Astrocyte (in vitro differentiated cells and primary cell): ENCODE measurements at regions not wholly inside any gene's neighbourhood (a gene's known extent, or its start where the extent isn't known, plus 50 kb on each side); places are given as distances from the start of the nearest gene placed in this dataset.

ENCODE experiments used
- DNase-seq: peaks from one replicate; pipeline ENCODE4 v3.0.0-alpha.2; 2010; ENCODE audit warnings: low read depth
- FAIRE-seq: peaks from 2 replicates; lab custom pipeline; 2011; peaks lifted over from hg19 to GRCh38; lab: Jason Lieb, UNC
- H2AFZ ChIP-seq: 2 replicates; pipeline ENCODE4 v1.6.0; 2012; ENCODE audit warnings: low read depth, low read length, inconsistent platforms
- H3K27ac ChIP-seq: 2 replicates; pipeline ENCODE4 v1.5.1; 2011; ENCODE audit warnings: low read depth, low read length, inconsistent platforms
- H3K27me3 ChIP-seq: 2 replicates; pipeline ENCODE4 v1.6.0; 2011; ENCODE audit warnings: low read length, inconsistent platforms; ENCODE audit not compliant: insufficient read depth
- H3K36me3 ChIP-seq: 2 replicates; pipeline ENCODE4 v1.5.1; 2011; ENCODE audit warnings: low read length, inconsistent platforms; ENCODE audit not compliant: insufficient read depth
- H3K4me1 ChIP-seq: 2 replicates; pipeline ENCODE4 v1.5.1; 2011; ENCODE audit warnings: low read length, inconsistent platforms; ENCODE audit not compliant: insufficient read depth
- H3K4me2 ChIP-seq: 2 replicates; pipeline ENCODE4 v1.6.0; 2012; ENCODE audit warnings: low read length, inconsistent platforms
- H3K4me3 ChIP-seq: 2 replicates; pipeline ENCODE4 v1.5.1; 2011; ENCODE audit warnings: low read depth, mild to moderate bottlenecking, low read length, inconsistent platforms; ENCODE audit not compliant: insufficient read depth
- H3K79me2 ChIP-seq: 2 replicates; pipeline ENCODE4 v1.6.0; 2012; ENCODE audit warnings: mild to moderate bottlenecking, low read length, inconsistent platforms; ENCODE audit not compliant: insufficient read depth
- H3K9ac ChIP-seq: 2 replicates; pipeline ENCODE4 v1.6.0; 2012; ENCODE audit warnings: mild to moderate bottlenecking, low read length, inconsistent platforms
- H3K9me3 ChIP-seq: 2 replicates; pipeline ENCODE4 v1.5.1; 2012; ENCODE audit warnings: low read depth, mild to moderate bottlenecking, low read length, inconsistent platforms; ENCODE audit not compliant: insufficient read depth
- H4K20me1 ChIP-seq: 2 replicates; pipeline ENCODE4 v1.6.0; 2012; ENCODE audit warnings: low read length, inconsistent platforms; ENCODE audit not compliant: insufficient read depth
- H3K27ac Mint-ChIP-seq: one replicate; pipeline ENCODE4 v1.8.0; 2021; ENCODE audit warnings: mild to moderate bottlenecking, mixed read lengths; ENCODE audit not compliant: unreplicated experiment
- H3K27me3 Mint-ChIP-seq: one replicate; pipeline ENCODE4 v1.8.0; 2021; ENCODE audit warnings: low read depth, mixed read lengths; ENCODE audit not compliant: unreplicated experiment
- H3K36me3 Mint-ChIP-seq: one replicate; pipeline ENCODE4 v1.8.0; 2021; ENCODE audit warnings: low read depth, mixed read lengths; ENCODE audit not compliant: unreplicated experiment
- H3K4me1 Mint-ChIP-seq: one replicate; pipeline ENCODE4 v1.8.0; 2021; ENCODE audit warnings: low read depth, mixed read lengths; ENCODE audit not compliant: unreplicated experiment
- H3K4me3 Mint-ChIP-seq: one replicate; pipeline ENCODE4 v1.8.0; 2021; ENCODE audit warnings: mild to moderate bottlenecking, moderate library complexity, mixed read lengths; ENCODE audit not compliant: unreplicated experiment
- H3K9me3 Mint-ChIP-seq: one replicate; pipeline ENCODE4 v1.8.0; 2021; ENCODE audit warnings: mild to moderate bottlenecking, mixed read lengths; ENCODE audit not compliant: unreplicated experiment
- CTCF ChIP-seq: IDR thresholded peaks from 2 replicates; pipeline ENCODE4 v1.5.1; 2011; ENCODE audit warnings: low read depth, mild to moderate bottlenecking, inconsistent platforms, low read length, moderate library complexity; ENCODE audit not compliant: insufficient read depth
- EZH2 ChIP-seq: IDR thresholded peaks from 2 replicates; pipeline ENCODE4 v1.6.1; 2012; ENCODE audit warnings: mild to moderate bottlenecking, low read length, inconsistent platforms; ENCODE audit not compliant: insufficient read depth

- H3K27me3 Mint-ChIP-seq = peaks cover 40% of the 10 kb centered on the region
- H3K27ac ChIP-seq = no peak overlapping the region
- H3K4me1 Mint-ChIP-seq = no peaks in the 10 kb centered on the region
- H3K4me3 ChIP-seq = no peak overlapping the region
- no peaks in the 10 kb centered on the region for H3K4me1 ChIP-seq
- no peak overlapping the region for H3K4me3 Mint-ChIP-seq
- no peak overlapping the region for H3K9ac ChIP-seq
- H3K79me2 ChIP-seq = no peaks in the 10 kb centered on the region
- no peaks in the 10 kb centered on the region for H4K20me1 ChIP-seq
- no peak for FAIRE-seq
- TF ChIP-seq EZH2 (no peak), CTCF (no peak)
- no peak overlapping the region for H2AFZ ChIP-seq
- no peak for DNase-seq
- no peaks in the 10 kb centered on the region for H3K27me3 ChIP-seq
- H3K36me3 Mint-ChIP-seq = no peaks in the 10 kb centered on the region
- H3K9me3 ChIP-seq = peaks cover 5% of the 10 kb centered on the region
- peaks cover 14% of the 10 kb centered on the region for H3K9me3 Mint-ChIP-seq
- H3K36me3 ChIP-seq = no peaks in the 10 kb centered on the region
- H3K27ac Mint-ChIP-seq = no peak overlapping the region
- no peak overlapping the region for H3K4me2 ChIP-seq
Measured at GRCh38 chr2:129914538-129915302, 64.7 kb upstream of the RAB6C start.

- no peak overlapping the region for H3K4me3 Mint-ChIP-seq
- H3K9me3 Mint-ChIP-seq = peaks cover 15% of the 10 kb centered on the region
- no peaks in the 10 kb centered on the region for H3K36me3 Mint-ChIP-seq
- TF ChIP-seq EZH2 (no peak), CTCF (no peak)
- Histone ChIP-seq H3K27ac (no peak overlapping the region), H4K20me1 (no peaks in the 10 kb centered on the region), H3K4me2 (no peak overlapping the region), H3K9me3 (peaks cover 5% of the 10 kb centered on the region), H3K79me2 (no peaks in the 10 kb centered on the region), H3K4me3 (no peak overlapping the region), H3K36me3 (no peaks in the 10 kb centered on the region), H3K27me3 (no peaks in the 10 kb centered on the region), H3K9ac (no peak overlapping the region), H3K4me1 (no peaks in the 10 kb centered on the region), H2AFZ (no peak overlapping the region)
- FAIRE-seq (no peak), DNase-seq (no peak)
- H3K4me1 Mint-ChIP-seq = no peaks in the 10 kb centered on the region
- H3K27me3 Mint-ChIP-seq = peaks cover 33% of the 10 kb centered on the region
- no peak overlapping the region for H3K27ac Mint-ChIP-seq
Measured at GRCh38 chr2:129915303-129915840, 64.1 kb upstream of the RAB6C start.

GRCh38 chr2:129918604-129919003, 60.9 kb upstream of the RAB6C start:
- no peak for DNase-seq
- no peak overlapping the region for H3K4me2 ChIP-seq
- no peak overlapping the region for H2AFZ ChIP-seq
- H3K4me3 ChIP-seq = no peak overlapping the region
- no peak overlapping the region for H3K9ac ChIP-seq
- no peak overlapping the region for H3K27ac Mint-ChIP-seq
- peaks cover 5% of the 10 kb centered on the region for H3K9me3 ChIP-seq
- H3K9me3 Mint-ChIP-seq = peaks cover 17% of the 10 kb centered on the region
- no peaks in the 10 kb centered on the region for H3K36me3 Mint-ChIP-seq
- H4K20me1 ChIP-seq = no peaks in the 10 kb centered on the region
- peaks cover under 1% of the 10 kb centered on the region for H3K4me1 ChIP-seq
- no peaks in the 10 kb centered on the region for H3K27me3 ChIP-seq
- no peaks in the 10 kb centered on the region for H3K4me1 Mint-ChIP-seq
- H3K36me3 ChIP-seq = no peaks in the 10 kb centered on the region
- H3K27ac ChIP-seq = no peak overlapping the region
- no peak for FAIRE-seq
- TF ChIP-seq CTCF (no peak), EZH2 (no peak)
- H3K27me3 Mint-ChIP-seq = peaks cover 39% of the 10 kb centered on the region
- no peaks in the 10 kb centered on the region for H3K79me2 ChIP-seq
- H3K4me3 Mint-ChIP-seq = no peak overlapping the region
